ENCODE measurements at regions not wholly inside any gene's neighbourhood (a gene's known extent, or its start where the extent isn't known, plus 50 kb on each side); places are given as distances from the start of the nearest gene placed in this dataset.

DNA sequence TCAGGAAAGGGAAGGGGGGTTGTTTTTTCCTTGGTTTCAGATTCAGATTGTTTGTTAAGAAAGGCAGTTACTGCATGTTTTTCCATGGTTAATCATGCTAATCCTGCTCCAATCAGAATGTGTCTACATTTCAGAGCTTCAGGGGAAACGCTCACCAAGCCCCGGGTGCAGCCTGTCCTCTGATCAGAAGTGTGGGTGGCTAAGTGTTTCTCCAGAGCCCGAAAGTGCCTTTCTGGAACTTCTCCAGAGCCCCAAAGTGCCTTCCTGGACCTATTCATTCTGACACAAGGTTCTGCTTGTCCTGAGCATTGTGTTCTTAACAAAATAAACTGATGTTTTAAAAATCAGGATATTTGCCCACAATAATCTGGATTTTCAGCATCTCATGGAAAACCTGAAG, 359.0 kb upstream of the ZNF521 start:
- no peak for DNase-seq

- DNase-seq, result no peak
Observed at GRCh38 chr18:25705650-25706049, 353.7 kb upstream of the ZNF521 start.

- DNase-seq, result no peak
Observed at GRCh38 chr18:25704494-25704893, 352.5 kb upstream of the ZNF521 start.

GRCh38 chr18:25704071-25704470, 352.1 kb upstream of the ZNF521 start:
- no peak for DNase-seq

- DNase-seq, result no peak
Observed at GRCh38 chr18:25701821-25702220, 349.9 kb upstream of the ZNF521 start.

DNA sequence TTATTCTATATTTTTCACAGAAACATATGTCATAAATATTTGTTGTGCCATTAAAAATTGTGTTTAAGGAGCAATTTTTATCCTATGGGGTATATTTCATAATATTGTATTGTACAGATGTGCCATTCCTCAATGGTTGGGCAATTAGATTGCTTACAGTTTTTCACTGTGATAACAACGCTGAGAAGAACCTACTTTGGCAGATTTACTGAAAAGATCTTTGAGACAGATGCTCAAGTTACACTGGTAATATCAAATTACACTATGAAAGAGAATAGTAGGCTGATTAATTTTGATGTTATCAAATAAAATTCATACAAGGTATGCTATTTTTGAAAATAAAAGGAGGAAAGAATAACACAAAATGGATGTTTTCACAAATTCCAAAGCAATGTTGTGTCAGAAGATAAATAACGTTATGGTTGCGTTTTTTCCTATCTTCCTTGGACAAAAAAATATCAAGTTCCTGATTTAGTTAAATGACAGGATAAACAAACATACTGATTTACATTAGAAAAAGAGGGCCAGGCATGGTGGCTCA, 335.1 kb upstream of the ZNF521 start:
- no peak for DNase-seq

DNA sequence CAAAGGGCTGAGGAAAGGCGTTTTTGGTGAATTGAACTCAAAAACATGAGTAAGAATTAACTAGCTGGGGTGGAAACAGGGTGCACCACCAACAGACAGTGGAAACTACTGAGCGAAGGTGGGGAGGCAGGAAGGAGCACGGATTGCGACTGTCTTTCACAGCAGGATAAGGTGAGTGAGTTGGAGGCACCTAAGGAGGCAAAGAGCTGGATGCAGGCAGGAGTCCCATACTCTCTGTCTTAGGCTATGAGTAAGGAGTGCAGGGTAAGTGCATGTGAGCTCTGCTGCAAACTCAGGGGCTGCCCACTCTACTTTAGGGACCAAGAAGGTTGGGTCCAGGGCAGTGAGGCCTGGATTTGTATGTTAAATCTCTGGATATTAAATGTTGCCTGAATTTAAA, 333.1 kb upstream of the ZNF521 start:
- DNase-seq, result no peak

DNA sequence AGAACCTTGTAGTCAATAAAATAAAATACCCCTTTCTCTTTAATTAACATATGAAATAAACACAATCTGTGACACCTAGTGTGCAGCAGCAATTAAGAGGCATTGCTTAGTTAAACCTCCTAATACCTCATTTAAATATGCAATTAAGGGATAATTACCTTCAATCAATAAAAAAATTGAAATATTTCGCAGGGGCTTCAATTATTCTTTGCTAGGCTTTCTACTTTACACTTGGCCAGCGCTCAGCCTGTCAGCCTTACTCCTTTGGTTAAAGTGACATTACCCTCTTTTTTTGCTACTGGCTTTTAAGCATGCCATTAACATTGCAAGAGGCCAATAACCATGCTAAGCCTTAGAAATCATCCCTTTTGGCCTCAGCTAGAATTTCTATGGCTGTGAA, 327.5 kb upstream of the ZNF521 start:
- no peak for DNase-seq

- no peak for DNase-seq
Observed at GRCh38 chr18:25678221-25678620, 326.3 kb upstream of the ZNF521 start.

GRCh38 chr18:25675123-25675850, 323.3 kb upstream of the ZNF521 start:
- DNase-seq, result no peak

DNA sequence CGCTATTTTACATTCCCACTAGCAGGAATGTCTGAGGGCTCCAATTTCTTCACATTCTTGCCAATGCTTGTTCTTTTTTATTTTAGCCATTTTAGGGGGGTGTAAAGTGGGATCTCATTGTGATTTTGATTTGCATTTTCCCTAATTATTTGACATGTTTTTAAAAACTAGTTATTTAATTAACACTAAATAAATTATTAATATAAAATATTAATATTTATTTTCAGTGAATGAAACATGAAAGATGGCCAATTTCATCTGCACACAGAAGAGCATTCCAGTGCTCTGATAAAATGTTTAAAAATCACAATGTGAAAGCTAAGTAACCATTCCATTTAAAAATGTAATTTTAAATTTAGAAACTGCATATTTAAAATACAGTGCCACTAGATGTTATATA, 322.2 kb upstream of the ZNF521 start:
- DNase-seq, result no peak

GRCh38 chr18:25672490-25672889, 320.5 kb upstream of the ZNF521 start:
- DNase-seq, result no peak

DNA sequence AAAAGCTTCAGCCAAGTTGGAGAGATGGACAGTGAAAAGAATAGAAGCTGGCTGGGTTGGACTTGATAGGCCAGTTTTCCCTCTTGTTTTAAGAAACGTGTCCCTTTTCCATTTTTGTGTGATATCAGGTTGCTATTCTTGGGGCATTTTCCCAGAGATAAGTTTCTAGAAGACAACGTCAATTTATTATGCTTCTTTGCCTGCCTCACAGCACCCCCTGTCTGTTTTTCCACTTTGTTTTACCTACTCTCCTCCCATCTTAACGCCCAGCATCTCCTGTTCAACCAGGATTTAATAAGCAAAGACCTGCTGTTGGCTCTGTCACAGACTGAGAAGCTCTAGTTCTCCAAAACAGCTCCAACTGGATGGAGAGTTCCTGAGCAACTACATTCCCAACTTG, 317.8 kb upstream of the ZNF521 start:
- no peak for DNase-seq

GRCh38 chr18:25662272-25662671, 310.3 kb upstream of the ZNF521 start:
- DNase-seq, result no peak

DNA sequence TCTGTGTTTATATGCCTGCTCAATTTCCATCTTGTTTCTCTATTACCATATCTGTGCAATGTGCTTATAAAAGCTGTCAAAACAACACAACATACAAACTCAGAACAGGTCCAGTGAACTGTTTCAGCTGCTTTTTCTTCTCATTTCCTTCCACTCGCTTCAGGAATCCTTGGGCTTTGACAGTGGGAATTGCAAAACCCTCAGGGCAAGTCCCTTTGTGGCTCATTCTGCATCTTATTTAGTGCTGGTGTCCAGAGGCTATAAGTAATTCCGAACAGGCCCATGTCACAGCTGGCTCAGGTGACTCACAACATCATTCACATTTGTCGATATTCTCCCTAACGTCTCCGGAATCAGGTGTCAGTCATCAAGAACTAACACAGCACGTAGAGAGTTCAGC, 309.9 kb upstream of the ZNF521 start:
- no peak for DNase-seq

GRCh38 chr18:25659541-25659940, 307.6 kb upstream of the ZNF521 start:
- no peak for DNase-seq

DNA sequence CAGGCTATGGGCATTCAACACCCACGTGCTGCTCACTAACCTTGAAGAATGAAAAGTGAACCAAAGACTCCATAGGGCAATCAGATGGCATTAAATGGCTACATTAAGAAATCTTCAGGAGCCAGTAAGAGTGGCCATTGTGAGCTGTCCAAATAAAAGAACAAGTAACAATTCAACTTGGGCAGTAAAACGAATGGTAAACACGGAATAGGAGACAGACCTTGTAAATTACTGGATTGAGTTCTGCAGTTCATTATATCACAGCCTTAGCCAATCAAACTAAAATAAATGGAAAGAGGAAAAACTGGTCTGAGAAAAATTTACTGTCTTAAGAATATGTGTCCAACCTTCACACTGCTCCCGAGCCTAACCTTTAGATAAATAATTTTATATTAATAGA, 306.5 kb upstream of the ZNF521 start:
- DNase-seq, result no peak

DNA sequence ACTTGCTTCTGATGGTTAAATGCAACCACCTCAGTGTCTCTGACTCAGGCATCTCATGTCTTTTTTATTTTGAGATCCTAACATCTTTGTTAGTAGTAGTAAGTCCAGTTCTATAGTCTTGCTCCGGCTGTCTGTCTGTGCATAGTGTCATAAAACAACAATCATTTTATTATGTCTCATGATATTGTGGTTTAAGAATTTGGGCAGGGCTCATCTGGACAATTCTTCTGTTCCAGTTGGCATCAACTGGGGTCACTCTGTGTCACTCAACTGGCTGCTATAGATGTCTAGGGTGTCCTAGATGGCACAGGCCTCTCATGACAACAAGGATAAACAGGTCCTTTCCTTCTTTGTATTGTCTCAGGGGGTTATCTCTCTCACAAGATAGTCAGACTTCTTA, 299.6 kb upstream of the ZNF521 start:
- DNase-seq, result no peak

DNA sequence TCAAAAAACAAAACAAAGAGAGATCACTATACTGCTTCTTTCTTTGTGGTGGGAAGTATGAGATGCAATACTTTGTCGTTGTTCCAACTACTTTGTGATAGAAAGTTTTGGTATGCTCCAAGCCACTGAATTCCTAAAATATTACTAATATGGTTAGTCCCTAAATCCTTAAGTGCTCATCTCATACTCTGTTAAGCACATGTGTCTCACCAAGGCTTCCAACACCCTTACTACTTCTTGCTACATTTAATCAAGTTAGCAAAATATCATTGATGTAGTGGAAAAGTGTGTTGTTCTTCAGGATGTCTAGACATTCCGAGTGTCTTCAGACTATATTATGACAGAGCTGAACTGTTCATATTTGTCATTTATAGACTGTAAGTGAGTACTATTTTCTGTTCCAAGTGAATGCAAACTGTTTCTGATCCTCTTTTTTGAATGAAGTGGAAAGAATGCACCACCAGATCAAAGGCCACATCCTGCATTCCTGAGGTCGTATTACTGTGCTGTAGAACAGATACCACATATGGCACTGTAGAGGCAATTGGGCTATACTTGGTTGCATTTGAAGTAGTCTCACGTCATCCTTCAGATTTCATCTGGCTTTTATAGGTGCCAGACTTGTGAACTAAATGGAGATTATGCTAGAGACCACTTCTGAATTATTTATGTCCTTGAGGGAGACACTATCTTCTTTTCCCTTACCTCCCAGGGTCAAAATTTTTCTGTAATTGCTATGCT, 298.4 kb upstream of the ZNF521 start:
- DNase-seq, result no peak

DNA sequence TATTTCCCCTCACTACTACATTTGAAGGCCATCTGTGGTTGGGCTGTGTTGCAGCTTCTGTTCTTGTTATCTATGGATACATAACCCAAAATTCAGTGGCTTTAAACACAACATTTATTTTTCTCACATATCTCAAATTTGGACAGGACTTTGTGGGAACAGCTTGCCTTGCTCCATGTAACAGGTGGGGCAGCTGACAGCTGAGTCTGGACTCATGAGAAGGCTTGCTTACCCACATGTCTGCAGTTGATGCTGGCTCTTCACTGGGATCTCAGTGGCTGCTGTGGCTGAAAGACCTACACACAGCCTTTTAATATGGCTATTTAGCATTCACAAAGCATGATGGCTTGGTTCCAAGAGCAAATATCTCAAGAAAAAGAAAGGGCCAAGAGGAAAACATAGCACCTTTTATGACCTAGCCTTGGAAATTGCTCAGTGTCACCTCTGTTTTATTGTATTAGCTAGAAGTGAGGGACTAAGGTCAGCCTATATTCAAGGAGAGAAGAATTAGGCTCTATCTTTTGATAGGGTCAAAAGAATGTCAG, 296.8 kb upstream of the ZNF521 start:
- DNase-seq, result no peak

GRCh38 chr18:25647404-25647803, 295.4 kb upstream of the ZNF521 start:
- DNase-seq, result no peak

DNA sequence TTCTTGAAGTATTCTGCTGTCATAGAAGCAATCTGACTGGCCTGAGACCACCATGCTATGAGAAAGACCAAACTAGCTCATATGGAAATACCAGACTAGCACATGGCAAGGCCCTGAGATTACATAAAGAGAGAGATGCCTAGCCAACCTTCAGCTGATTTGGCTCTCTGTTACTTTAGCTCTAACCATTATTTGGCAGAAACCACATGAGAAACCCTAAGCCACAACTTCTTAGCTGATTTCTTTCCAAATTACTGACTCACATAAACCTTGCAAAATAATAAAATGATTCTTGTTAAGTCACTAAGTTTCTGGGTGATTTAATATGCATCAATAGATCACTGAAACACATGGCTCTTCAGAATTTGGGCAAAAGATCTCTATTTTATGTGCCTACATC, 295.0 kb upstream of the ZNF521 start:
- no peak for DNase-seq

DNA sequence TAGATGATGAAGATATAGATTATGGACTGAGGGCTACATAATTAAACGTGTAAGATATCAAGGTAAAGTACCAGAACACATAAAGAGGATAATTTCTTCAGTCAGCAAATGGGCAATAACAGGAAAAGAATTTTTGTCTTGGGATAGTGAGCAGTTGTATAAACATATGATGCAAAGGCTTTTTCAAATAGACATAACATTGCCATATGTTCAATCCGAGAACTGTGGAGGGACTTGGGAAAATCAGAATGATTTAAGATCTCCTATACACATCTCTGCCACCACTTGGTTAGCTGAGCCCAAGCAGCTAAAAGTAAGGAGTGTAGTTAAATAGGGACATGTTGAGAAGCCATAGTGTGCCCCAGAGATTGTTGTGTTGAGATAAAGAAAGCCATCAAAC, 287.6 kb upstream of the ZNF521 start:
- no peak for DNase-seq

- no peak for DNase-seq
Observed at GRCh38 chr18:25633563-25633962, 281.6 kb upstream of the ZNF521 start.

Measured in GOT3 (cell line).